Mammary epithelial cell (primary cell): ENCODE measurements at regions not wholly inside any gene's neighbourhood (a gene's known extent, or its start where the extent isn't known, plus 50 kb on each side); places are given as distances from the start of the nearest gene placed in this dataset.

Experiments
- CTCF ChIP-seq, 2 donors: IDR thresholded peaks in 1 of 2; conservative IDR thresholded peaks in 1 of 2; 2 replicates each; pipeline ENCODE4 v1.5.1; 2011 to 2012; ENCODE audit warnings: inconsistent platforms in 2 of 2, low read length in 2 of 2, mild to moderate bottlenecking in 2 of 2, control low read depth in 1 of 2, low read depth in 1 of 2; ENCODE audit not compliant: insufficient read depth in 1 of 2; ENCODE audit errors: extremely low read depth in 1 of 2
- EZH2 ChIP-seq: IDR thresholded peaks from 2 replicates; pipeline ENCODE4 v1.6.1; 2012; ENCODE audit warnings: low read length, inconsistent platforms, borderline replicate concordance

GRCh38 chr13:40388617-40389016, 277.8 kb downstream of the FOXO1 start:
- TF ChIP-seq CTCF (conservative IDR thresholded peaks at IDR 0.05 in 1 of 2, IDR thresholded peaks at IDR 0.05 in 1 of 2; ENCODE audit: extremely low read depth in 1 of 2, insufficient read depth in 1 of 2, low read depth in 1 of 2, low read length in 2 of 2) (no peak), EZH2 (no peak)
